ENCODE measurements at regions not wholly inside any gene's neighbourhood (a gene's known extent, or its start where the extent isn't known, plus 50 kb on each side); places are given as distances from the start of the nearest gene placed in this dataset.
"Not testable (repeated sequence)": the region's sequence is repeated elsewhere in the genome, so short reads cannot be mapped to it uniquely, and the experiment has no call there.

- no peak for DNase-seq
These were observed 220.4 kb upstream of the ZNF217 start for GRCh38 chr20:53814060-53814459.

GRCh38 chr20:53813636-53814035 lies 220.0 kb upstream of the ZNF217 start:
- no peak for DNase-seq

DNA sequence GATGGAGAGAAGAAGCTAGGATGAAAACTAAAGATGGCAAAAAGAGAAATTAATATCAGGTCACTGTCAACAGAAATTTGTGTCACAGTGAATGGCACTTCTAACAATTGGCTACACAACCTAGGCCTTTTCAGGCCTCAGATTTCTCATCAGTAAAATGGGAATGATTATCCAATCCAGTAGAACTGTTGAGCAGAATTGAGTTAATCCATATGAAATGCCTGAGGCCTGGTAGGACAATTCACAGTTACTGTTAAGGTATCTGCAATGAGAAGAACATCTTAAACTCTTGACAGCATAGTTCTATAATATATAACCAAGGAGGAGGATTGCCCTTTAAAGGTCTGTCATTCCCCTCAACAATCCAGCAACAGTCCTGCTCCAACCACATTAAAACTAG lies 217.9 kb upstream of the ZNF217 start:
- DNase-seq = no peak

GRCh38 chr20:53810661-53811355 lies 217.2 kb upstream of the ZNF217 start:
- DNase-seq = no peak

GRCh38 chr20:53809728-53810365 lies 216.2 kb upstream of the ZNF217 start:
- DNase-seq = no peak

GRCh38 chr20:53809217-53809616 lies 215.6 kb upstream of the ZNF217 start:
- DNase-seq = no peak

- no peak for DNase-seq
These were observed 215.1 kb upstream of the ZNF217 start for GRCh38 chr20:53808733-53809132.

DNA sequence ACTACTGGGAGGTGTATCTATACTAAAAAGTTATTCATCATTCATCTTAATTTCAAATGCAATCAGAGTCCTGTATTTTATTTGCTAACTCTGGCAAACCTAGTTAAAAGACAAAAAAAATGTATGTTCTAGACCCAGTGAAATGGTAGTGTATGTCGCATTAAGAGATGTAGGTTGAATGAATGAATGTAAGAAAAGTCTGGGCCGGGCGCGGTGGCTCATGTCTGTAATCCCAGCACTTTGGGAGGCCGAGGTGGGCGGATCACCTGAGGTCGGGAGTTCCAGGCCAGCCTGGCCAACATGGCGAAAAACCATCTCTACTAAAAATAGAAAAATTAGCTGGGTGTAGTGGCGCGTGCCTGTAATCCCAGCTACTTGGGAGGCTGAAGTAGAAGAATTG lies 214.7 kb upstream of the ZNF217 start:
- DNase-seq = not testable (repeated sequence)

DNA sequence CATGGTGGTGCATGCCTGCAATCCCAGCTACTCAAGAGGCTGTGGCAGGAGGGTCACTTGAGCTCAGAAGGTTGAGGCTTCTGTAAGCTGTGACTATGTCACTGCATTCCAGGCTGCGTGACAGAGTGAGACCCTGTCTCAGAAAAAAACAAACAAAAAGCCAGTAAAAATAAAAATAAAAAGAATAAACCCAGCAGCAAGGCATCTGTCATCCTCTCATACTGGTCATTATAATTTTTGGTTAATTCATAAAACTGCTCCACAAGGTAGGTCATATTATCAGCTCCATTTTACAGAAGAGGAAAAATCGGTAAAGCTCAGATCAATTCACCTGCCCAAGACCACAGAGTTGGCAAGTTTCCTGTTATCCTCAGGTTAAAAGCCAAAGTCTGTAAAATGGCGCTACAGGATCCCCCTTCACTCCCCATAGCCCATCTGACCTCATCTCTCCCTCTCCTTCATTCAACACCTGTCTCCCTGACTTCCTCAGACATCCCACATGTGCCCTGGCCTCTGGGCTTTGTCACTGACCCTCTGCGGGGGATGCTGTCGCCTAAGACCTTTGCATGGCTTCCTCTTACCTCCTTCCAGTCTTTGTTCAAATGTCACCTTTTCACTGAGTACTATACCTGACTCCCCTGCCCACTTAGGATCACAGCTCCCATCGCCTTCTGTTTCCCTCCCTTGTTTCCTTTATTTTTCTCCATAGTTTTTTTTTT lies 213.2 kb upstream of the ZNF217 start:
- DNase-seq = no peak

GRCh38 chr20:53805895-53806384 lies 212.3 kb upstream of the ZNF217 start:
- DNase-seq = no peak

- no peak for DNase-seq
These were observed 211.6 kb upstream of the ZNF217 start for GRCh38 chr20:53804920-53805894.

DNA sequence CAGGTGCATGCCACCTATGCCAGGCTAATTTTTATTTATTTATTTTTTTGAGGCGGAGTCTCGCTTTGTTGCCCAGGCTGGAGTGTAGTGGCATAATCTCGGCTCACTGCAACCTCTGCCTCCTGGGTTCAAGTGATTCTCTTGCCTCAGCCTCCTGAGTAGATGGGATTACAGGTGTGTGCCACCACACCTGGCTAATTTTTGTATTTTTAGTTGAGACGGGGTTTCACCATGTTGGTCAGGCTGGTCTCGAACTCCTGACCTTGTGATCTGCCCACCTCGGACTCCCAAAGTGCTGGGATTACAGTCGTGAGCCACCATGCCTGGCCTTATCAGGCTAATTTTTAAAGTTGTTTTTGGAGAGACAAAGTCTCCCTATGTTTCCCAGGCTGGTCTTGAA lies 210.7 kb upstream of the ZNF217 start:
- DNase-seq = not testable (repeated sequence)

DNA sequence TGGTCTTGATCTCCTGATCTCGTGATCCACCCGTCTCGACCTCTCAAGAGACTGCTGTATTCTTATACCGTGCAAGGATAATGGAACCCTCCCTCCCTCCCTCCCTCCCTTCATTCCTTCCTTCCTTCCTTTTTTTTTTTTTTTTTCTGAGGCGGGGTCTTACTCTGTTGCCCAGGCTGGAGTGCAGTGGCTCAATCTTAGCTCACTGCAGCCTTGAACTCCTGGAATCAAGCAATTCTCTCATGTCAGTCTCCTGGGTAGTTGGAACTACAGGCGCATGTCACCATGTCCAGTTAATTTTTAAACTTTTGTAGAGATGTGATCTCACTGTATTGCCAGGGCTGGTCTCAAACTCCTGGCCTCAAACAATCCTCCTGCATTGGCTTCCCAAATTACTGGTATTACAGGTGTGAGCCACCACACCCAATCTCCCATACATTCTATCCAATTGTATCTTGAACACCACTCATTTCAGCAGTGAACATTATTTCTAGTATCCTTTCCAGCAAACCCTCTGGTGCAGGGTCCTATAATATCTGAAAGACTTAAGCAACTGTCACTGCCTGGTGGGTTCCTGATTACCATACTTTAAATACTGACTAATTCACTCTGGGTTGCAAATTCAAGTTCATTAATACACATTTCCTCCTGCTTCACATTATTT lies 210.0 kb upstream of the ZNF217 start:
- DNase-seq = no peak

- DNase-seq = no peak
These were observed 208.2 kb upstream of the ZNF217 start for GRCh38 chr20:53801609-53802370.

DNA sequence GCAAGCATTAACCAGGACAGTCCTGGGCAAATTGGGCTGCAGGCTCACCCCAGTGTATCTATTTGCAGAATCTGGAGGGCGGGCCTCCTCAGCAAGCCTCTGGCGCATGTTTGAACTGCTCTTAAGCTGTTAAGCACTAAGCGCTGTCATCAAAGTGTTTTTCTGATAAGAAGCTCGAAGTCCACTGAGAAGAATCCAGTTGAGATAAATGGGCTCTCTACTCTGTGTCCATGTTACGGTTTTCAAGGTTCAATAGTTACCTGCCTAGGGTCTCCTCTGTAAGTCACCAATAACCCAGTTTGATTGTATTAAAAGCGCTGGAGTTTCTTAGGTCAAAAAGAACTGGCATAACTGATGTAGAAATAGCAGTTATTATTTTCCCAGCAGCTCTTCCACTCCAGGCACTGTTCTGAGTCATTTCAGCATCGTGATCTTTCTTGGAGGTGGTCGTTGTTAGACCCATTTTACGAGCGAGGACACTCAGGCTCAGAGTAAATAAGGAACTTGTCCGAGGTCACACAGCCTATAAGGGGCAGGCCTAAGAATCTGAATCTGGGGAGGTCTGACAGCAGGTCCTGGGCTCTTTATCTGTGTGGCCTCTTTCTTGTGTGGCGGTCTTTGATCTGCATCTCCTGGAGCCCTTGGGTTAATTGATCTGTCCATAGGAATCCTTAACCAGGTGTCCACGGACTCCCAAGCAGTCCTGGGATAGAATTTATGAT lies 207.4 kb upstream of the ZNF217 start:
- DNase-seq = no peak

DNA sequence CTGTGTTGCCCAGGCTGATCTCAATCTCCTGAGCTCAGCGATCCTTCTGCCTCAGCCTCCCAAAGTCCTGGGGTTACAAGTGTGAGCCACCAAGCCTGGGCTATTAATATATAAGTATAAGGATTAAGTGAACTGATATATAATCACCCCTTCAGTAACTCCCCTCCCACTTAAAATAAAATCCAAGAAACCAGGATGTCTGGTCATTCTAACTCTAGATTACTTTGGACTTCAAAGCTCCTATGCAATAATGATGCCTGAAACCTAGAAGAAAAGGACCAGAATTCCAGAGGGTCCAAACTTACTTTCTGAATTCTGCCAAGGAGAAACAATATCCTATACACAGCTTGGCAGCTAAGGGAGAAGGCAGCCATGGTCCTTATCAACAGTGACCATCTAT lies 206.8 kb upstream of the ZNF217 start:
- DNase-seq = no peak

DNA sequence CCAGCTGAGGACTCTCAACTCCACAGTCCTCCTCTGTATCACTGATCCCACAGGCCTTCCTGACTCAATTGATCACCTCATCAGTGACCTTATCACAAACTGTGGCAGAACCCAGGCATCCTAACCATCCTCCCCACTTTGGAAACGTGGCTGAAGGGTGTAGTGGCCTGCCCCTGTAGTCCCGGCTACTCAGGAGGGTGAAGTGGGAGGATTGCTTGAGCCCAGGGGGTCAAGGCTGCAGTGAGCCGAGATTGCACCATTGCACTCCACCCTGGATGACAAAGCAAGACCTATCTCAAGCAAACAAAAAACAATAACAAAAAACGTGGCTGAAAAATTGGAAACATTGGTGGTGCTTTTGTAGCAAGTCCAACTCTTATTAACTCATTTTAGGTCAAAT lies 203.4 kb upstream of the ZNF217 start:
- no peak for DNase-seq

- DNase-seq = no peak
These were observed 201.5 kb upstream of the ZNF217 start for GRCh38 chr20:53795170-53795569.

DNA sequence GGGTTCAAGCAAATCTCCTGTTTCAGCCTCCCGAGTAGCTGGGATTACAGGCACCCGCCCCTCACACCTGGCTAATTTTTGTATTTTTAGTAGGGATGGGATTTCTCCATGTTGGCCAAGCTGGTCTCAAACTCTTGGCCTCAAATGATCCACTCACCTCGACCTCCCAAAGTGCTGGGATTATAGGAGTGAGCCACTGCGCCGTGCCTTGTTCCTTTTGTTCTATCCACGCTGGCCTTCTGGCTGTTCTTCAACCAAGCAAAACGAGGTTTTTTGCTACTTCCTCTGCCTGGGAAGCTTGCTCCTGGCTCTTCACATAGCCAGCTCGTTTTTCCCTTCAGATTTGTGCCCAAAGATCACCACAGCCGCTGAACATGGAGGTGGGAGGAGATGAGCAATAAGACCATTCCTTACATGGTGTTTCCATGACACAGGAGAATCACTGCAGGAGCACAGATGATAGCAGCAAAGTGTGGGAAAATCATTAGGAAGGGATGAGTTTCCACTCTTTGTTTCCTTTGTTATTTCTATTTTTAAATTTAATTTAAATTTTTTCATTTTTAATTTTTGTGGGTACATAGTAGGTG lies 201.0 kb upstream of the ZNF217 start:
- DNase-seq = no peak

GRCh38 chr20:53793783-53794383 lies 200.2 kb upstream of the ZNF217 start:
- DNase-seq = no peak
